ENCODE measurements at regions not wholly inside any gene's neighbourhood (a gene's known extent, or its start where the extent isn't known, plus 50 kb on each side); places are given as distances from the start of the nearest gene placed in this dataset.

- no peaks in the 10 kb centered on the region for H3K9me3 ChIP-seq
- intact Hi-C loops (cut with DNase I), result loop anchor here in 9 of 10 donors (5.0 to 10.0 kb wide), 3 partner anchors 636 to 656 kb away; no protein-coding TSS in a partner anchor
- H3K27me3 ChIP-seq, result peaks cover 0 to 92% (median 0%) of the 10 kb centered on the region in 7 donors
- no peaks in the 10 kb centered on the region for H3K4me1 ChIP-seq
- no peaks in the 10 kb centered on the region for H3K36me3 ChIP-seq
- no peak for DNase-seq
- H3K27ac ChIP-seq, result no peak overlapping the region
- no peak overlapping the region for H3K4me3 ChIP-seq
- WGBS, 2 donors, result 87 to 92% methylated on average over 8 of the region's 8 CpGs
- no peak for ATAC-seq
- no peak for TF ChIP-seq CTCF (IDR thresholded peaks at IDR 0.05)
Measured at GRCh38 chrX:131630534-131630933, 86.7 kb downstream of the OR13H1 start.

- DNase-seq, result peak in 1 of 2 donors; percentile 29
- Histone ChIP-seq H3K36me3 (no peaks in the 10 kb centered on the region), H3K9me3 (no peaks in the 10 kb centered on the region), H3K4me1 (no peaks in the 10 kb centered on the region), H3K4me3 (no peak overlapping the region), H3K27ac (no peak overlapping the region), H3K27me3 (peaks cover 0 to 95% (median 0%) of the 10 kb centered on the region in 7 donors)
- TF ChIP-seq CTCF (IDR thresholded peaks at IDR 0.05), result peak; percentile 36 to 86 (median 68)
- intact Hi-C loops (cut with DNase I), result loop anchor here in 9 of 10 donors (5.0 to 10.0 kb wide), 3 partner anchors 639 to 659 kb away; no protein-coding TSS in a partner anchor
- 57% methylated on average over 13 of the region's 13 CpGs for WGBS, 2 donors
- ATAC-seq, result peak in 3 of 8 donors; percentile 56 to 71 (median 66)
Measured at GRCh38 chrX:131633285-131633917, 89.5 kb downstream of the OR13H1 start.

GRCh38 chrX:131634900-131635299 is 91.0 kb downstream of the OR13H1 start:
- Histone ChIP-seq H3K36me3 (no peaks in the 10 kb centered on the region), H3K27ac (no peak overlapping the region), H3K4me3 (no peak overlapping the region), H3K27me3 (peaks cover 0 to 95% (median 0%) of the 10 kb centered on the region in 7 donors), H3K4me1 (no peaks in the 10 kb centered on the region), H3K9me3 (no peaks in the 10 kb centered on the region)
- intact Hi-C loops (cut with DNase I), result loop anchor here in 9 of 10 donors (5.0 to 10.0 kb wide), 3 partner anchors 640 to 660 kb away; no protein-coding TSS in a partner anchor
- no peak for DNase-seq
- 67 to 71% methylated on average over 1 of the region's 1 CpG for WGBS, 2 donors
- TF ChIP-seq CTCF (IDR thresholded peaks at IDR 0.05), result no peak
- no peak for ATAC-seq

- no peak for DNase-seq
- H3K4me1 ChIP-seq, result no peaks in the 10 kb centered on the region
- no peak overlapping the region for H3K4me3 ChIP-seq
- no peaks in the 10 kb centered on the region for H3K36me3 ChIP-seq
- WGBS, 2 donors, result 52 to 57% methylated on average over 1 of the region's 1 CpG
- TF ChIP-seq CTCF (IDR thresholded peaks at IDR 0.05), result no peak
- no peak overlapping the region for H3K27ac ChIP-seq
- ATAC-seq, result no peak
- H3K27me3 ChIP-seq, result peaks cover 0 to 61% (median 0%) of the 10 kb centered on the region in 7 donors
- intact Hi-C loops (cut with DNase I), result no loop called here
- no peaks in the 10 kb centered on the region for H3K9me3 ChIP-seq
Measured at GRCh38 chrX:131646106-131646505, 102.2 kb downstream of the OR13H1 start.
